ENCODE measurements at regions not wholly inside any gene's neighbourhood (a gene's known extent, or its start where the extent isn't known, plus 50 kb on each side); places are given as distances from the start of the nearest gene placed in this dataset.

DNA sequence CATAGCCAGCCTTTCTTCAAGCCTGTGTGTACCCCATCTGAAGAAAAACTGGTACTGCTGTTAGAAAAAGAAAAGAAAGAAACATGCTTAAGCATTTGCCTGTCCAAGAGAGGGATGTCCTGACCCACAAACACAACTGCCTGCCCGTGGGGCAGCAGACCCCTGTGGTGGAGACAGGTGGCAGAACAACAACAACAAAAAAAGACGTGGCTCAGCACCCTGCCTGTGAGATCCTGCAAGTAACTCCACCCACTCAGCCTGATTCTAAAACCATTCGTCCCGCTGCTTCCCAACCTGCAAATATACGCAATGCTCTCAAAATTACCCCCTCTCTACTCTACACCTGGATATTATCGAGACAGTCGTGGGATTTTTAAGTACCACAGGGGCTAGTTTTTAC, 64.9 kb upstream of the ZDHHC17 start:
- intact Hi-C loops (cut with DNase I), result no loop called here
- DNase-seq (ENCODE audit: low spot score), result no peak

DNA sequence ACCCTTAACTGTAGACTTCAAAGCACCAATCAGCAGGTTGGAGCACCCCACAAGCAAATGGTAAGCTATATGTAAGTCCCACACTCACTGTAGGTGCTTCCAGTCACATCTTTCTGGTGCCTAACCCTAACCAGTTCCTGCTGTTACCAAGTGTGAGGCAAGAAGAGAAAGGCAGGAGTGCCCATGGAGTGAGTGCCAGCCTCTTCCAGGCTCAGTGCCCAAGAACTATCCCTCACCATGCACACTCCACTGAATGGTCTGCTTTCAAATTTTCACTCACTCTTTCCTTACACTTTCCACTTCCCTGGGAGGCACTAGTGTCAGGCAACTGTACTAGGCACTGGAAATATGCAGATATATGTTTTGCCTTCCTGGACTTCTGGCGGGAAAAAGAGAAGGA, 62.2 kb upstream of the ZDHHC17 start:
- no peak for DNase-seq (ENCODE audit: low spot score)
- intact Hi-C loops (cut with DNase I), result no loop called here

DNA sequence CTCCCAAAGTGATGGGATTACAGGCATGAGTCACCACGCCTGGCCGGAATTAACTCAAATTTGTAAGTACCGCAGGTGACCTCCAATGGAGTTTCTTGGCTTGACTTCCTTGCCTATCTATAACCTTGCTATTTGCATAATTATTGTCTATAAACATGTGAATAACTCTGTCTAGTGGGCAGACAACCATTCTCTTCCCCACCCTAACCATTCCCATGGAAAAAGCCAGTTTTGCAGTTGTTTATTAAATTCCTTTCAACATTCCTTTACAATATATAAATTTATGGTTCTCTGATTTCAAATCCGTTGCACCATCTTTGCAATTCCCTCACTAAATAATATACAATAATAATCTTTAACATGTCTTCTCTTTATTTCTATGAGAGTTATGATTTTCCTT, 61.0 kb upstream of the ZDHHC17 start:
- no peak for DNase-seq (ENCODE audit: low spot score)

DNA sequence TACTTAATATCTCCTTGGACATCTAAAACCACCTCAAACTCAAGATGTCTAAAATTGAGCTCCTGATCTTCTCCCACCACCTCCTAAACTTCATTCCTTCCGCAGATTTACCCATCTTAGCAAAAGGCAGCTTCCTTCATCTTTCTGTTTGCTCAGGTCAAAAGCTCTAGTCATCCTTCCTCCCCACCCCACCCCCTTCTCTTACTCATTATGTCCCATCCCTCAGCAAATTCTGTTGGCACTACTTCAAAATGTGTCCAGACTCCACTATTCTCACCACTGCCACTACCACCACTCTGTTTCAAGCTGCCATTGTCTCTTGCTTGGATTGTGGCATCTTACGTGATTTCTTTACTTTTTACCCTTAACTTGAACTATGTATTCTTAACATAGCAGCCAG, 59.2 kb upstream of the ZDHHC17 start:
- intact Hi-C loops (cut with DNase I), result no loop called here
- DNase-seq (ENCODE audit: low spot score), result no peak

More for the DNA sequence above, 61.0 kb upstream of the ZDHHC17 start:
- intact Hi-C loops (cut with DNase I), result no loop called here

DNA sequence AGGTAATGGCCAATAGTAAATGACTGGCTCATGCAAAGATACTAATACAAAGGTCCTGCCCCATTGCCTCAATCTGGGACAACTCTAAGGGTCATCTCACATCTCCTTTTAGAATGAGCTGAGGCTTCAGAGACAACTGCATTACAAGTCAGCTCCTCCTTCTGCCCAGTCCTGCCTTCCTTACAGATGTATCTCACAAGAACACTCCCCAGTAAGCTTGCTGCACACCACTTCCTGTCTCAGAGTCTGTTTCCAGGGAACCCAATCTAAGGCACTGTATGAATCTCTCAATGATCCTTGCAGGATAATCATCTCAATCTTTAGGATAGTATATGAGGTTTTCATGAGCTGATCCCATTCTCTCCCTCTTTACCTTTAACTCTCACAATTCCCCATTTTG, 57.8 kb upstream of the ZDHHC17 start:
- intact Hi-C loops (cut with DNase I), result no loop called here
- DNase-seq (ENCODE audit: low spot score), result no peak

DNA sequence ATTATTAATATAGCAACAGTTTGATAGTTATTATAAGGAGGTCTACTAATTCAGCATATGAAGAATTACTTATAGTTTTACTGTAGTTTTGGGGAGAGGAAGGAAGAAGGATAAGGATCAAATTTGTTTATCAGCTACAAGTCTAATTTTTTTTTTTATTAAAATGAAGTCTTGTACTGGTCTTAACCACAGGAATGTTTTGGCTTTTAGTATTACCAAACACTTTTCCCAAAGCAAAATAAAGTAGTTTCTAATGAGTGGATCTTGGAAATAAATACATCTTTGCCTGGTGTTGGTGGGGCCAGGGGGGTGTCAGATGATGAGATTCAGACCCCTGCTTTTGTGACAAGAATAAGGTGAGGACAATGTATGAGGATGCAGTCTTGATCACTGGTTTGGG, 57.2 kb upstream of the ZDHHC17 start:
- DNase-seq (ENCODE audit: low spot score), result no peak
- intact Hi-C loops (cut with DNase I), result no loop called here

GRCh38 chr12:76707772-76708171, 56.1 kb upstream of the ZDHHC17 start:
- intact Hi-C loops (cut with DNase I), result no loop called here
- no peak for DNase-seq (ENCODE audit: low spot score)

- intact Hi-C loops (cut with DNase I), result no loop called here
- DNase-seq (ENCODE audit: low spot score), result no peak
These were observed 55.6 kb upstream of the ZDHHC17 start for GRCh38 chr12:76708296-76708695.

DNA sequence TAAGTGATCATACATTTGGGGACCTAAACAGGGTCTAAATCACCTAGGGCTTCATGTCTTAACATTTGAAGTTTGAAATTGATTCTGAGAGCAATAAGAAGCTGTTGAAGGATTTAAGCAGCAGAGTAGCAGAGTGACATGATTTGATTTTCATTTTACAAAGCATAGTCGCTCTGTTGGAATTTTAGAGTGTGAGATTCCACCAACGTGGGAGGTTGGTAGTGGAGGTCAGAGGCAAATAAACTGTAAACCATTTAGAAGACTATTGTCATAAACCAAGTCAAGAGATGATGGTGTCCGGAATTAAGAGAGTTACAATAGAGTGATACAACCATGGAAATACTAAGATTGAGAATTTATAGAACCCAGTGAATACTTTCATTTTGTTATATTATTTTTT, 52.7 kb upstream of the ZDHHC17 start:
- DNase-seq (ENCODE audit: low spot score), result no peak
- intact Hi-C loops (cut with DNase I), result no loop called here

DNA sequence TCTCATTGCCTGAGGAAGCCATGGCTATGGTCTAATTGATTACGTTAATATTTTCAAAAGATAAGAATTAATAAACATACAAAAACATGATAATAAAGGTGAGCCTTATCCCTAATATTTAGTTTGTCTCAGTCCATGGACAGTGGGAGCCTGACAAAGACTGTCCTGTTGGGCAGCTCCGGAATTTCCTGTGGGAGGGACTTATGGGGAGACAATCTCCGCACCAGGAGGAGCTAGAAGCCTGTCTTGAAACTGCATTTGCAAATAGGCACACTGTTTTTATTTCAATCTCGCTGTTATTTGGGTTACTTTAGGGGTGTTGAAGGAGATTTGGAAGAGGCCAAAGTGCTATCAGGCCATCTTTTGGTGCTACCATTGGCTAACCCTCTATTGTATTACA, 50.8 kb upstream of the ZDHHC17 start:
- DNase-seq (ENCODE audit: low spot score), result no peak
- intact Hi-C loops (cut with DNase I), result no loop called here

DNA sequence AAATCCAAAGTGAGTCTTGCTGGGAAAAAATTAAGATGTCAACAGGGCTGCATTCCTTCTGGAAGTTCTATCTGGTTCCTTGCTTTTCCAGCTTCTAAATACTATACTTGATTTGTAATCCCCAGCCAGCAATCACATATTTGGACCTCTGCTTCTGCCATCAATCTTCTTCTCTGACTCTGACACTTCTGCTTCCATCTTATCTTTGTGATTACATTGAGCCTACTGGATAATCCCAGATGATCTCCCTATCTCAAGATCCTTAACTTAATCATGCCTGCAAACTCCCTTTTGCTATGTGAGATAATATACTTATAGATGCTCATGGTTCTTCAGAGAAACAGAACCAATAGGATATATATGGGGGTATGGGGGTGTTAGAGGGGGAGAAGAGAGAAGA, 49.9 kb upstream of the ZDHHC17 start:
- intact Hi-C loops (cut with DNase I), result no loop called here

More for the DNA sequence above, 49.9 kb upstream of the ZDHHC17 start:
- no peak for DNase-seq (ENCODE audit: low spot score)
